ENCODE measurements at regions not wholly inside any gene's neighbourhood (a gene's known extent, or its start where the extent isn't known, plus 50 kb on each side); places are given as distances from the start of the nearest gene placed in this dataset.

DNA sequence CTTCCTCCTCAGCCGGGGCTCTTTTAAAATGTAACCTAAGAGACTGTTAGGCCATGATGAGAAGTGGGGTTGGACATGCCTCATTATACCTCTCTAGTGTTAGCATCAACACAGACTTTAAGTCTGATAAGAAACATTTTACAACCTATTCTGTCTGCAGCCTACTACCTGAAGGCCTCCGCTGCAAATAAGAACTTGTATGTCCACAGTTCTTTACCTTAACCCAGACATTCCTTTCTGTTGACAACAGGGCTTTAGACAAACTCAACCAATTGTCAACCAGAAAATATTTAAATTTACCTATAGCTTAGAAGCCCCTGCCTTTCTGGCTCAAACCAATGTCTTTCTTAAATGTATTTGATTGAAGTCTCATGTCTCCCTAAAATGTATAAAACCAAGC, 1418.6 kb downstream of the STIM2 start:
- TF ChIP-seq POLR2A (IDR thresholded peaks at IDR 0.05), result no peak
- TF ChIP-seq, protein P1, sequence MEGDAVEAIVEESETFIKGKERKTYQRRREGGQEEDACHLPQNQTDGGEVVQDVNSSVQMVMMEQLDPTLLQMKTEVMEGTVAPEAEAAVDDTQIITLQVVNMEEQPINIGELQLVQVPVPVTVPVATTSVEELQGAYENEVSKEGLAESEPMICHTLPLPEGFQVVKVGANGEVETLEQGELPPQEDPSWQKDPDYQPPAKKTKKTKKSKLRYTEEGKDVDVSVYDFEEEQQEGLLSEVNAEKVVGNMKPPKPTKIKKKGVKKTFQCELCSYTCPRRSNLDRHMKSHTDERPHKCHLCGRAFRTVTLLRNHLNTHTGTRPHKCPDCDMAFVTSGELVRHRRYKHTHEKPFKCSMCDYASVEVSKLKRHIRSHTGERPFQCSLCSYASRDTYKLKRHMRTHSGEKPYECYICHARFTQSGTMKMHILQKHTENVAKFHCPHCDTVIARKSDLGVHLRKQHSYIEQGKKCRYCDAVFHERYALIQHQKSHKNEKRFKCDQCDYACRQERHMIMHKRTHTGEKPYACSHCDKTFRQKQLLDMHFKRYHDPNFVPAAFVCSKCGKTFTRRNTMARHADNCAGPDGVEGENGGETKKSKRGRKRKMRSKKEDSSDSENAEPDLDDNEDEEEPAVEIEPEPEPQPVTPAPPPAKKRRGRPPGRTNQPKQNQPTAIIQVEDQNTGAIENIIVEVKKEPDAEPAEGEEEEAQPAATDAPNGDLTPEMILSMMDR (IDR thresholded peaks at IDR 0.05), result no peak
